ENCODE measurements at regions not wholly inside any gene's neighbourhood (a gene's known extent, or its start where the extent isn't known, plus 50 kb on each side); places are given as distances from the start of the nearest gene placed in this dataset.

DNA sequence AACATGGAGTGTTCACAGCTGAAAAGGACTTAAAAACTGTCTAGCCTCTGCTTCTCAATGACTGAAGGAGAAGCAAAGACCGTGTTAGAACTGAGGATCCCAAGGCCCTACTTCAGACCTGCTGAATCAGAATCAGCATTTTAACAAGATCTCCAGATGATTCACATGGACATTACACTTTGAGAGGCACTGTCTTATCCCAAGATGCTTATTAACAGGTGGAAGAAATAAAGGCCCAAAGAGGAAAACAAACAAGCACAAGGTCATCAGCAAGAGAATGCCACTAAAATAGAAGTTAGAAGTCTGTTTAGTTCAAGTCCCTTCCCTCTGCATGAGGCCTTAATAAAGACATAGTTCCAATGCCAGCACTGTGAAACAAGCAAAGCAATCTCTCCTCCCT is 191.4 kb upstream of the BCL6 start:
- H3K4me3 ChIP-seq (ENCODE audit: low read depth, low read length): no peak overlapping the region
- TF ChIP-seq, protein P1, sequence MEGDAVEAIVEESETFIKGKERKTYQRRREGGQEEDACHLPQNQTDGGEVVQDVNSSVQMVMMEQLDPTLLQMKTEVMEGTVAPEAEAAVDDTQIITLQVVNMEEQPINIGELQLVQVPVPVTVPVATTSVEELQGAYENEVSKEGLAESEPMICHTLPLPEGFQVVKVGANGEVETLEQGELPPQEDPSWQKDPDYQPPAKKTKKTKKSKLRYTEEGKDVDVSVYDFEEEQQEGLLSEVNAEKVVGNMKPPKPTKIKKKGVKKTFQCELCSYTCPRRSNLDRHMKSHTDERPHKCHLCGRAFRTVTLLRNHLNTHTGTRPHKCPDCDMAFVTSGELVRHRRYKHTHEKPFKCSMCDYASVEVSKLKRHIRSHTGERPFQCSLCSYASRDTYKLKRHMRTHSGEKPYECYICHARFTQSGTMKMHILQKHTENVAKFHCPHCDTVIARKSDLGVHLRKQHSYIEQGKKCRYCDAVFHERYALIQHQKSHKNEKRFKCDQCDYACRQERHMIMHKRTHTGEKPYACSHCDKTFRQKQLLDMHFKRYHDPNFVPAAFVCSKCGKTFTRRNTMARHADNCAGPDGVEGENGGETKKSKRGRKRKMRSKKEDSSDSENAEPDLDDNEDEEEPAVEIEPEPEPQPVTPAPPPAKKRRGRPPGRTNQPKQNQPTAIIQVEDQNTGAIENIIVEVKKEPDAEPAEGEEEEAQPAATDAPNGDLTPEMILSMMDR (IDR thresholded peaks at IDR 0.05; ENCODE audit: low read depth, low read length, missing control alignments): no peak
- no peak for DNase-seq (ENCODE audit: low read depth)

DNA sequence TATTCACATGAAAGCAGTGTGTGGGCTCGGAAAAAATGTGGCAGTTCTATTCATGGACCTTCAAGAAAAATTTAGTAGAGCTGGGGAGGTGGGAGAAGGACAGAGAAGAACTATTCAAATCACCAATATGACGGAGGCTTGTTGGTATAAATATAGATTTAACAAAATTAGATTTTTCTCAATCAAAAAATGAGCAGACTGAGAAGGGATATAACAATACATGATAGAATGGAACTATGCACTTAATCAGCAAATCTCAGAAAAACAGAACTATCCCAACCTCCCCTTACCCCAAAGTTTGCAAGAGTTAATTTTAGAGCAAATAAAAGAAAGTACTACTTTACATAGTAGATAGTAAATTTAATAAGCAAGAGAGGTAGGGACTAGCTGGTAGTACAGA is 194.6 kb upstream of the BCL6 start:
- DNase-seq (ENCODE audit: low read depth): no peak
- H3K4me3 ChIP-seq (ENCODE audit: low read depth, low read length): no peak overlapping the region
- TF ChIP-seq, protein P1 (IDR thresholded peaks at IDR 0.05; ENCODE audit: low read depth, low read length, missing control alignments): no peak

- H3K4me3 ChIP-seq (ENCODE audit: low read depth, low read length): no peak overlapping the region
- TF ChIP-seq, protein P1 (IDR thresholded peaks at IDR 0.05; ENCODE audit: low read depth, low read length, missing control alignments): no peak
- DNase-seq (ENCODE audit: low read depth): no peak
These were observed 196.0 kb upstream of the BCL6 start for GRCh38 chr3:187941135-187941847.

GRCh38 chr3:187941848-187942194 is 196.6 kb upstream of the BCL6 start:
- no peak for DNase-seq (ENCODE audit: low read depth)
- no peak overlapping the region for H3K4me3 ChIP-seq (ENCODE audit: low read depth, low read length)
- TF ChIP-seq, protein P1 (IDR thresholded peaks at IDR 0.05; ENCODE audit: low read depth, low read length, missing control alignments): no peak

GRCh38 chr3:187942658-187943241 is 197.5 kb upstream of the BCL6 start:
- H3K4me3 ChIP-seq (ENCODE audit: low read depth, low read length): no peak overlapping the region
- no peak for DNase-seq (ENCODE audit: low read depth)
- TF ChIP-seq, protein P1 (IDR thresholded peaks at IDR 0.05; ENCODE audit: low read depth, low read length, missing control alignments): no peak

DNA sequence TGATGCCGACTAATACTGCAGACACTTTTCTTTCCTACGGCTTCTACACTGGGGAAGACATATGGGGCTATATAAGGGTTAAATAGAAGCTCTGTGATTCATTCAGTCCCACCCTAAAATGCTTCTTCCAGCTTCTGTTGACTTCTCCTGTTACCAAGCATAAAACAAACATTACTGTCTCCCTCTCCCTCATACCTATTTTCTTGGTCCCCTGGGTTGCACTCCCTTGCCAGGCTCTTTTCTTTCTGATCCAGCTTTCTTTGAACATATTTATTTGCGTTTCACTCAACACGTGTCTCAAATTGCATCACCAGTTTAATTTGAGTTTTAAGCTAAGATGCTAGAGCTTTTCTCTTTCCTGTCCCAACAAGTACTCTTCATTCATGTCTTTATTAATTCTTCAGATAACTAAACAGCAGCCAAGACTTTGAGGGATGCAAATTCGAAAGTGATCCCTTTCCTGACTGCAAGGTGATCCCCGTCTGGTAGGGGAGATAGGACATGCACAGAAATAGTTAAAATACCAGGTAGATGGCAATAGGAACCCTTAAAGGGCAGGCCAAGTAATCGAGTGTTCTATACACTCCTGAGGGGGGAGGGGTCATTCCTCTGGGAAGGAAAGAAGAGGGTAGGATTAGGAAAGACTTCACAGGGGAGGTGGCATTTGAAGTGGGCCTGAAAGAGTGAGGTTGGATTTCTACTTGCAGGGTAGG is 198.6 kb upstream of the BCL6 start:
- TF ChIP-seq, protein P1 (IDR thresholded peaks at IDR 0.05; ENCODE audit: low read depth, low read length, missing control alignments): no peak
- no peak for DNase-seq (ENCODE audit: low read depth)
- no peak overlapping the region for H3K4me3 ChIP-seq (ENCODE audit: low read depth, low read length)
